Kidney capillary endothelial cell (primary cell): ENCODE measurements at regions not wholly inside any gene's neighbourhood (a gene's known extent, or its start where the extent isn't known, plus 50 kb on each side); places are given as distances from the start of the nearest gene placed in this dataset.
"Not testable (repeated sequence)": the region's sequence is repeated elsewhere in the genome, so short reads cannot be mapped to it uniquely, and the experiment has no call there.

ENCODE experiments used
- DNase-seq: peaks from one replicate; pipeline ENCODE4 v3.0.0-alpha.2; 2018; ENCODE audit warnings: low spot score

GRCh38 chr1:213324859-213325258 is 273.8 kb downstream of the RPS6KC1 start:
- DNase-seq, result no peak

DNA sequence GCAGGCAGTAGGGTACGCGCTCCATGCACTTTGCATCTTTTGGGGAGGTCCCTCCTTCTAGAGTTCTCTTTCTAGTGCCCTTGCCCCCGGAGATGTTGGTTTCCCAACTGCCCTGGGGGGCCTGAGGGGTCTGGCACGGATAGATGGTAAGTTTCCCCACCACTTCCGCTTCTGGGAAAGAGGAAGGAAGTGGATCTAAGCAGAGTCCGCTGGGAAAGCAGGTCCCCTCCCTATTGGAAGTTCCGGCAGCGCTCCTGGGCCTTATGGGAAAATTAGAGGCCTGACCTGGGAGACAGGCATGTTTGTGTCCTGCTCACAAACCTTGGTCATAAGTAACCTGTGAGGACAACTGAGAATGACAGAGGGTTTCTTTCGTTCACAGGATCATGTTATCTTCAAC is 274.4 kb downstream of the RPS6KC1 start:
- no peak for DNase-seq

DNA sequence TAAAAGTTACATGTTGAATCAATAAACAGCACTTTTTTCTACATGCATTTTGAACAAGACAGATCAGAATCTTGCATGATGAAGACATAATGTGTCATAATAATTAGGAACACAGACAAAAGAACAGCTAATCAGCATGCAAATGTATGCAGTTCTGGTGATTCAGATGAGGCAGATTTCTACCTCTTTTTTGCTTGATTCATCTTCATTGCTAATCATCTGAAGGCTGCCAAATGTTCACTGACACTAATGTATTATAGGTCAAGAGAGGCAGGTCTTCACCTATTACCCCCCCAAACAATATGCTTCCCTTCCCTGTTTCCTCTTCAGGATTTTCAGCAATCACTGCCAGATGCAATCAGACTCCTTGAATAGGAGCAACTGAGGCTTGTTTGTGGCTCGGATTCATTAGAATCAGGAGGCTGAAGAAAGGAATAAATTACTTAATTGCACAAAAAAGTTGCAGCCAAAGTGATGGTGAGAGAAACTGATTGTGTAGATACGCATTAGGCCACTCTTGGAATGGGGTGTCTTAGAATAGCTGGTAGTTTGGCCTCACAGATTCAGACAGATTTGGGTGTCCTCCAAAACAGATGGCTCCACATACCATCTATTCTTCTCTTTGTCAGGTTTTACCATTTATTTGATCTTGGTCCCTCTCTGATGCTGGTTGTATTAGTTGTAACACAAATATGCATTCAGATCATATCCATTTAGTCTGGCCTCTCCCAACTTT is 275.4 kb downstream of the RPS6KC1 start:
- DNase-seq, result no peak

DNA sequence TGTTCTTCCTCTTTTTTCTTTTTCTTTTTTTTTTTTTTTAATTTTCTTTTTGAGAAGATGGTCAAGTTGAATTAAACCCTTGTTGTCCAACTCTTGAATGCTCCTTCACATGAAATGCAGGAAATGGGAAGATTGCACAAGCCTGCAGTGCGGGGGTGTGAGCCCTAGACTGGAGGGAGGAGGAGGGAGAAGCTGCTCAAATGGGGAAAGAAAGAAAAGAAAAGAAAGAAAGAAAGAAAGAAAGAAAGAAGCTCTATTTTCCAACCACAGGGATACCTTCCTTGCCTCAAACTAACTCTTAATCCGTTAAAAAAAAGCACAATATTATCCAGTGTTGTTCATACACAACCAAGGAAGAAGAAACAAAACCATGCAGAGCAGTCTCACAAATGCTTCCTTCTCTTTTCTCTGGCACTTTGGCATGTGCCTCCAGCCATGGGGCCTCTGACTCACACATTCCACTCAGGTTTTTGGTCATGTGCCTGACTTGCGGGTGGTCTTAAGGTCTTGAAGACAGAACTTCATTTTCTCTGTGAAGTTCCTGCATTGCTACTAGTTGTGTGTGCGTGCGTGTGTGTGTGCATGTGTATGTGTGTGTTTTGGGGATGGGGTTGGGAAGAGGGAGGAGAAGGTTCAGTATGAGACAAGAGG is 276.1 kb downstream of the RPS6KC1 start:
- DNase-seq, result no peak

DNA sequence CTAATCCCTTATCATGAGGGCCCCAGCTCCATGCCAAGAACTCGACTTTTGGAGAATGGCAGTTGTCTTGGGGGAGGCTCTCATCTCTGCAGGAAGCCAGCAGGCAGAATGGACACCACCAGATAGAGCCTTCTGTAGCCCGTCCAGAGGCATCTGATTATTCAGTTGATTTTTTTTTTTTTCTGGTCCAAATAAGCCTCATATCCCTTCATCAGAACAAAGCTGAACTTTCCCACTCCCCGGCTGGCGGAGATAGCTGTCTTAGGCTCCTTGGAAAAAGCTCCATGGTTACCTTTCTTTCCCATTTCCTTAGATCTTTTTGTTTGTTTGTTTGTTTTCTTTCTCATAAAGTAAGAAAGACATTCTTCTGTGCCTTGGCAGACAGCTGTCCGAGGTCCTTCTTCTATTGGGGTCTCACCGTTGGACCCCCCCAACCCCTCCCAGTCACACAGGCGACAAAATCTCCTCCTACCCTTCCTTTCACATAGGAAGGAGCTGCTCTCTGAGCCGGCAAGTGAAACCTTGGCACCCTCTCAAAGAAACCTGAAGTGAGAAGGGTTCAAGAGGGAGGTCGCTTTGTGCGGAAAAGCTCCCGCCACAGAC is 278.5 kb downstream of the RPS6KC1 start:
- no peak for DNase-seq

DNA sequence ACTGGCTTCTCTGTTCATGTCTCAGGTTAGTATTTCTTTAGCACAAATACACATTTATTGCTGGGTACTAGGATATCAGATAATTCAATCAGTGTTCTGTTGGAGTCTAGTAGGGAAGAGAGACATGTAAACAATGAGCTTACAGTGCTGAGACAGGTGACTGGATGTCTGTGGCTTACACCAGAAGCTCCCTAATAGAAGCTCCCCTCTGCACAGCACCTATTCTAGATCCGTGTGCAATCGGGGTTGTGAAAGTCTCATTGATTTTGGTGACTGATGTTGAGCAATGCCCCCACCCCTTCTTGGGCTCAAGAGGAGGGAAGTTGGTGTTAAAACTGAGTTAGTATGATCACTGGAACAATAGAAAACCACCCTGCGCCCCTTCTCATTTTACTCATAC is 279.2 kb downstream of the RPS6KC1 start:
- no peak for DNase-seq

- DNase-seq, result no peak
These were observed 280.7 kb downstream of the RPS6KC1 start for GRCh38 chr1:213331631-213332175.

GRCh38 chr1:213332491-213332890 is 281.4 kb downstream of the RPS6KC1 start:
- DNase-seq, result no peak

DNA sequence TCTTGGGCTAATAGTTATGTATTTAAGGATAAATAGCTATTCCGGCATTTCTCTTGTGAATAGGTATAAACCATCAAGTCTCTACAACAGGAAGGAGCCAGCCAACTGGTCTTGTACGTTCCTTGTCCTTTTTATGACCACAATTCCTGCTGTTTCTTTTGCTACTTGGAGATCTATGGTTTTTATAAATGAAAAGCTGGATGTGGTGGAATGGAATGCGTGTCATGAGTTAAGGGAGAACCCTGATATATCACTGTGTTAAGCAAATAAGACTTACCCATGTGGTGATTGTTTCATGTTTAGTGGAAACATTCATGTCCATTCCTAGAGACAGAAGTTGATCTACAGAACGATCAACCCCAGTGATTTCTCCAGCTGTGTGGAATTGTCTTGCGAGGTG is 282.1 kb downstream of the RPS6KC1 start:
- DNase-seq, result no peak

DNA sequence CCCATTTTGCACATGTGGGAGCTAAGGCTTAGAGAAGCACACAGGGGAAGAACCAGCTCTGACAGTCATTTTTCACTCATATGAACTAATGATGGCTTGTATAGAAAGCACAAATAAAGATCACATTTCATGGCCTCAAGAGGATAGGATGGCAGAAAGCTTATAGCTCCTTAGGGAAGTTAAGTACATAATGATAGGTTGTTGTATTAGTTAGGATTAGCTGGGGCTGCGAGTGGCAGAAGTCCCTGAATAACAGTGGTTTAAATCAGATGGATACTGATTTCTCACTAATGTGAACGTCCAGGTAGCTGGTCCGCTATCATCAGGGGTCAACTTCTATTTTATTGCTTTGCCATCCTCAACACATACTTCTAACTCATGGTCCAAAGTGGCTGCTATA is 284.0 kb downstream of the RPS6KC1 start:
- DNase-seq, result no peak

- DNase-seq, result no peak
These were observed 286.1 kb downstream of the RPS6KC1 start for GRCh38 chr1:213337025-213337678.

DNA sequence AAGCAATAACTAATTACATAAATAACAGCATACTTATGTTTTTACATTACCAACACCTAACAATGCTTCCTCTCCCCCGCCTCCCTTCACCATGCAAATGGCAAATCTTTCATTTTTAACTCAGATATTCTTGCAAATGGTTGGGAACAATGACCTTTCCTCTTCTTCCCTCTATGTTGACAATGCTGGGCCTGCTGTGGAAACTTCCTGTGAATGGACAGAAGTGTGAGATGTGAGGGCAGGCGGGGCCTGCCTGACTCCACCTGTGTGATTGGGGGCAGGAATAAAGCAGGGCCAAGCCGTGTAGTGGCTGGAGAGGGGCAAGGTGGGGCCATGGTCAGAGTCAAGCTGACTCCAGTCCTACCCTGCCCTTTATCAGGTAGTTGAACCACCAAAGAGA is 289.6 kb downstream of the RPS6KC1 start:
- no peak for DNase-seq

DNA sequence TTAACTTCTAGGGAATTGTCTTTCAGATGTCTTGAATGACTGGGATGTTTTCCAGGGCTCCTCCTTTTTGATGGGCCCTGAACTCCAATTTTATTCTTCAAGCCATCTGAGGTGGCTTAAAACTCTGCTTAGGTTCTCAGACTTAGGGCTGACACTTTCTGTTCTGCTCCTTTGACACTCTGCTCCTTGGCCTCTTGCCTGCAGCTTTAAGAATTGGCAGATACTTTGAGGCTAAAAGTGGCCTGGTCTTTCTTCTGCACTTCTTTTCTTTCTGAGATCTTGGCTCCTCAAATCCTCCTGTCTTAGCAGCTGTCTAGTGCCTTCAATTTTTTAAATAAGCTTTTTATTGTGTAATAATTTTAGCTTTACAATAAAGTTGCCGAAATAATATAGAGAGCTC is 294.6 kb downstream of the RPS6KC1 start:
- no peak for DNase-seq

- no peak for DNase-seq
These were observed 306.4 kb downstream of the RPS6KC1 start for GRCh38 chr1:213357403-213357802.

DNA sequence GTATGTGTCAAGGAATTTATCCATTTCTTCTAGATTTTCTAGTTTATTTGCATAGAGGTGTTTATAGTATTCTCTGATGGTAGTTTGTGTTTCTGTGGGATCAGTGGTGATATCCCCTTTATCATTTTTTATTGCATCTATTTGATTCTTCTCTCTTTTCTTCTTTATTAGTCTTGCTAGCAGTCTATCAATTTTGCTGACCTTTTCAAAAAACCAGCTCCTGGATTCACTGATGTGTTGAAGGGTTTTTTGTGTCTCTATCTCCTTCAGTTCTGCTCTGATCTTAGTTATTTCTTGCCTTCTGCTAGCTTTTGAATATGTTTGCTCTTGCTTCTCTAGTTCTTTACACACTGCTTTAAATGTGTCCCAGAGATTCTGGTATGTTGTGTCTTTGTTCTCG is 307.3 kb downstream of the RPS6KC1 start:
- DNase-seq, result not testable (repeated sequence)

DNA sequence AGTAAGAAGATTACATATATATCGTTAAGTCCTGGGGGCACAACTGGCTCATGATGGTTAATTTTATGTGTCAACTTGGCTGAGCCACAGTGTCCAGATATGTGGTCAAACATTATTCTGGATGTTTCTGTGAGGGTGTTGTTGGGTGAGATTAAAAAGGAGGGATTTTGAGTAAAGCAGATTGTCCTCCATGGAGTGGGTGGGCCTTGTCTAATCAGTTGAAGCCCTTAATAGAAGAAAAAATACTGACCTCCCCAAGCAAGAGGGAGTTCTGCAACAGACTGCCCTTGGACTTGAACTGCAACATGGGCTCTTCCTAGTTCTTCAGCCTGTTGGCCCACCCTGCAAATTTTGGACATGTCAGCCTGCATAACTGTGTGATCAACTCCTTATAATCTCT is 311.6 kb downstream of the RPS6KC1 start:
- no peak for DNase-seq

DNA sequence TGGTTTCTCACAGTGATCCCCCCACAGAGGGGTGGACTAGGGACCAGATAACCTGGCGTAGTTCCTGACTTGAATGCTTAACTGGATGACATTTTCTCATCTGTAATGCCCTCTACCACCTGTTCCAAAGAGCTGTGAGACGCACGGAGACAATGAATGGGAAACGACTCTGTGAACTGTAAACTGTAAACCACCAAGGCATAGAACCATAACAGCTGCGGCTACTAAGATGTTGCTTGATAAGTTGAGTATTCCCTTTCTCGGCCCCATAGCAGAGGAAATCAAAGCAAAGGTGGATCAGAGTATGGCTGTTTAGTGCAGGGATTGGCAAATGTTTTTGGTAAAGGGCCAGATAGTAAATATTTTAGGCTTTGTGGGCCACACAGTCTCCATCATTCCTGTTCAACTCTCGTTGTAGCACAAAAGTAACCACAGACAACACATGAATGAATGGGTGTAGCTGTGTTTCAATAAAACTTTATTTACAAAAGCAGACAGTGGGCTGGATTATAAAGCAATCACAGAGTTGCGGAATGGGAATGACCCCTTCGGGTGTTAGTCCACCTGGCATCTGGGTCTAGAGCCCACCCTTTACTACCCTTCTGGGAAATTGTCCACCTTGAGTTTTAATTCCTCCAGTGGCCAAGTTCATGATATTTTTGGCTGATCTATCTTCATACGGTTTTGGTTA is 315.2 kb downstream of the RPS6KC1 start:
- DNase-seq, result no peak

DNA sequence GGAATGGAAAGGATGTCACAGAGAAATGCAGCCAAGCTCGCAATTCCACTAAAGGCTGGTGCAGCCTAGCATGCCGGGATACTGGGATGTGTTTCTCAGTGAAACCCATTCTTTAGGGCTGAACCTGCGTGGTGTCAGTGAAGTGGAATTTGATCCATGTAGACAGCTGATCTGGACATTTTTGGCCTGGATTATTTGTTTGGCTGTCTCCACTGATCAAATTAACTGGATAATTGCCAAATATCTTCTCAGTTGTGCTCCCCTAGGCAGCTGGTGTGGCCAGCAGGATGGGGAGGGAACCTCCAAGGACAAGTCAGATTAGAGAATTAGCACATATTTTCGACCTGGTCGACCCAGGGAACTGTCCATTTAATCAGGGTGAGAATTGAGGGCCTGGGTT is 318.4 kb downstream of the RPS6KC1 start:
- no peak for DNase-seq

DNA sequence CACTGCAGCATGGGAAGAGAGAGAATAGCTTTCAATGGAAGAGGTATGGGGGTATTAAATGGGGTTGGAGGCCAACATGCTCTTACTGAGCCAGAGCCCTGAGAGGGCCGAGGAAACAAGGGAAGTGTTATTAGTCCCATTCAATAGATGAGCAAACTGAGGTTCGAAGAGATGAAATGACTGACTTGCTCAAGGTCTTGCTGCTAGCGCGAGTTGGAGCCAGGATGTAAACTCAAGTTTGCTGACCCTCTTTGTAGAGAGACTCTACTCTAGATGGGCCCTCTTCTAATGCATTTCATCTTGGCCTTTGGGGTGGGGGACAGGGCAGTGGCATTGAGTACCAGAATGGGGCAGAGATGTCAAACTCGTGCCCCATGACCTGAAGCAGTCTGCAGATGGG is 319.5 kb downstream of the RPS6KC1 start:
- no peak for DNase-seq

DNA sequence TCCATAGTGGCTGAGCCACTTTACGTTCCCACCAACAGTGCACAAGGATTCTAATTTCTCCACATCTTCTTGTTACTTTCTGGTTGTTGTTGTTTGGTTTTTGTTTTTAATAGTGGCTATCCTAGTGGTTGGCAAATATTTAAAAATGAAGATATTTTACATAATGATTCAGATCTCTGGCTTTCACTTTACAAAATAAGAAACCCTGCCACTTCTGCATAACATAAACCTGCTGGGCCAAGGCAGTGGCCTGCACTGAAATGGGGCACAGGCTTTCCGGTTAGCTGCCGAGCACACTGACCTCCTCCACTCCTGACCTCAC is 320.4 kb downstream of the RPS6KC1 start:
- DNase-seq, result no peak

GRCh38 chr1:213371847-213372619 is 321.0 kb downstream of the RPS6KC1 start:
- no peak for DNase-seq
